Activated CD4-positive, alpha-beta memory T cell treated with anti-CD3 and anti-CD28 coated beads, Interleukin-2, amount 10 ng/mL, durations not matched to agents 7 days and 5 days (primary cell): ENCODE measurements at regions not wholly inside any gene's neighbourhood (a gene's known extent, or its start where the extent isn't known, plus 50 kb on each side); places are given as distances from the start of the nearest gene placed in this dataset.

Experiments
- CTCF ChIA-PET: fragments of 350-600 bp; sonication (Branson Sonifier 250); formaldehyde crosslinking; loops from one replicate; lab custom pipeline; 2021; ENCODE audit warnings: antibody characterized with exemption, inconsistent platforms; lab: Charles Lee
- POLR2A ChIA-PET: fragments of 350-600 bp; sonication (Branson Sonifier 250); formaldehyde crosslinking; loops from one replicate; lab custom pipeline; 2021; ENCODE audit warnings: antibody characterized with exemption; lab: Charles Lee
- DNase-seq: peaks from one replicate; pipeline ENCODE4 v3.0.0-alpha.2; 2020
- H3K27ac Mint-ChIP-seq: one replicate; pipeline ENCODE4 v1.8.0; 2021; ENCODE audit warnings: mild to moderate bottlenecking, mixed read lengths
- H3K27me3 Mint-ChIP-seq: one replicate; pipeline ENCODE4 v1.8.0; 2021; ENCODE audit warnings: mixed read lengths
- H3K36me3 Mint-ChIP-seq: one replicate; pipeline ENCODE4 v1.8.0; 2021; ENCODE audit warnings: low read depth, mixed read lengths
- H3K4me1 Mint-ChIP-seq: one replicate; pipeline ENCODE4 v1.8.0; 2021; ENCODE audit warnings: mixed read lengths
- H3K4me3 Mint-ChIP-seq: one replicate; pipeline ENCODE4 v1.8.0; 2021; ENCODE audit warnings: mild to moderate bottlenecking, mixed read lengths
- H3K9me3 Mint-ChIP-seq: one replicate; pipeline ENCODE4 v1.8.0; 2021; ENCODE audit warnings: mixed read lengths

DNA sequence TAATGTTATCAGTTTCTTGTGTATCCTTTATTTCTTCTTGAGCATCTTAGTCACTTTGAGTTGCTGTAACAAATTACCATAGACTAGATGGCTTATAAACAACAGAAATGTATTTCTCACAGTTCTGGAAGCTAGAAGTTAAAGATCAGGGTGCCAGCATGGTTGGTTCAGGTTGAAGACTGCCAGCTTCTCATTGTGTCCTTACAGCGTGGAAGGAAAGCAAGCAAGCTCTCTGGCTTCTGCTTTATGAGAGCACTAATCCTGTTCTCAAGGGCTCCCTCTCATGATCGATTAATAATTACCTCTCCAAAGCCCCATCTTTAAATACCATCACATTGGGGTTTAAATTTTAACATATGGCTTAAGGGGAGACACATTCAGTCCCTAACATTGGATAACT is 497.2 kb downstream of the RAPGEF2 start:
- H3K4me3 Mint-ChIP-seq = no peak overlapping the region
- H3K36me3 Mint-ChIP-seq = no peaks in the 10 kb centered on the region
- no peaks in the 10 kb centered on the region for H3K9me3 Mint-ChIP-seq
- DNase-seq = no peak
- H3K27me3 Mint-ChIP-seq = no peaks in the 10 kb centered on the region
- no peaks in the 10 kb centered on the region for H3K4me1 Mint-ChIP-seq
- CTCF ChIA-PET = no interaction called here
- no peak overlapping the region for H3K27ac Mint-ChIP-seq
- POLR2A ChIA-PET = no interaction called here

DNA sequence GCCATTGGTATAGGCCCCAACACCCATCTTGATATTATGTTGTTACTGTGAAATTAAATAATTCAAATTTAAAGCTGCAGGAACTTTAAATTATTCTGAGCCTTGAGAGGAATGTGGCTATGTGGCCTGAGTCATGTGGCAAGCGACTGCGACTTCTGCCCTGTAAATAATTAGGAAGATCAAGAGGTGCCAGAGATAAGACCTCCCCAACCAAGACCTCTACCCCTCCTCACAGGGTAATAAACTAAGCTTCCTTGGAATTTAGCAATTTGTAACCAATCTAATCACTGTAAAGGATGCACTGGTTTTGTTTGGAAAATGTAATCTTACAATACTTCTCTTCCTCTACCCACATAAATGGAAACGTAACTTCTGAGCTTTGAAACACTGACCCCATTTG is 501.9 kb downstream of the RAPGEF2 start:
- ChIA-PET CTCF (no interaction called here), POLR2A (no interaction called here)
- no peaks in the 10 kb centered on the region for H3K27me3 Mint-ChIP-seq
- no peaks in the 10 kb centered on the region for H3K36me3 Mint-ChIP-seq
- DNase-seq = no peak
- H3K4me1 Mint-ChIP-seq = no peaks in the 10 kb centered on the region
- H3K9me3 Mint-ChIP-seq = no peaks in the 10 kb centered on the region
- H3K4me3 Mint-ChIP-seq = no peak overlapping the region
- no peak overlapping the region for H3K27ac Mint-ChIP-seq

DNA sequence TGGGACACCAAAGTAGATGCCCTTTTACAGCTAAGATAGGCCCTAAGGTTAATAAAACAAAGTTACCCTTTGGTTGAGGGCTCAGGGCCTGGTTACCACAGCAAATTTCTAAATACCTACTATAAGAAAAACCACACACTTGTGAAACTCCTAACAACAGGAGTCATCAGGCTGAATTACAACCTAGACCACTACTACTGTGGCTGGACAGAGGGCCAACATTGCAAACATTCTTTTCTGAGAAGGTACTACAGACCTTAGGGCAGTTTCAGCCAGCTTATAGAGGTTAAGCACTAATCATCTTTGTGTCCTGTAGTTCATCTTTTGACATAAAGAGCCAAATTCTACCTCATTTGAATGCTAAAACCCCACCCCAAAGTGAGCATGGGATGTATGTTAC is 504.0 kb downstream of the RAPGEF2 start:
- no peaks in the 10 kb centered on the region for H3K4me1 Mint-ChIP-seq
- no peak overlapping the region for H3K4me3 Mint-ChIP-seq
- H3K27ac Mint-ChIP-seq = no peak overlapping the region
- DNase-seq = no peak
- ChIA-PET CTCF (no interaction called here), POLR2A (no interaction called here)
- no peaks in the 10 kb centered on the region for H3K27me3 Mint-ChIP-seq
- H3K9me3 Mint-ChIP-seq = no peaks in the 10 kb centered on the region
- H3K36me3 Mint-ChIP-seq = no peaks in the 10 kb centered on the region

DNA sequence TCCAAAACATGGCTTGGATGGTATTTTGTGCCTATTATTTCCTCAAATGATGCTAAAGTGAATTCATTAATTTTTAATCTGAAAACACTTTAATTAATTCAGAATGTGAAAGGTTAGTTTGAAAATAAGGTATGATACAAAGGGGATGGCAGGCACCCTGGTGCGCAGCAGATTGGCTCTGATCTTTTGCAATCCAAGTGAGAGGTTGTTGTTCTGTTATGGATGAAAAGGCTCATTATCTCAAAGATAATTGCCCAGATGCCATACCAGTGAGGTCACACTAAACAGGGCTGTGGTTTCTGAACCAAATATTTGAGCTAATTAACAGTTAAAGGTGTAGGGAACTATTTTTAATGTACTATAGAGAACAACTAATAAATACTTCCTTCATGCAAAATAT is 504.9 kb downstream of the RAPGEF2 start:
- Mint-ChIP-seq H3K36me3 (no peaks in the 10 kb centered on the region), H3K4me1 (no peaks in the 10 kb centered on the region), H3K27ac (no peak overlapping the region), H3K9me3 (peaks cover 2% of the 10 kb centered on the region), H3K4me3 (no peak overlapping the region), H3K27me3 (no peaks in the 10 kb centered on the region)
- POLR2A ChIA-PET = no interaction called here
- CTCF ChIA-PET = no interaction called here
- no peak for DNase-seq

DNA sequence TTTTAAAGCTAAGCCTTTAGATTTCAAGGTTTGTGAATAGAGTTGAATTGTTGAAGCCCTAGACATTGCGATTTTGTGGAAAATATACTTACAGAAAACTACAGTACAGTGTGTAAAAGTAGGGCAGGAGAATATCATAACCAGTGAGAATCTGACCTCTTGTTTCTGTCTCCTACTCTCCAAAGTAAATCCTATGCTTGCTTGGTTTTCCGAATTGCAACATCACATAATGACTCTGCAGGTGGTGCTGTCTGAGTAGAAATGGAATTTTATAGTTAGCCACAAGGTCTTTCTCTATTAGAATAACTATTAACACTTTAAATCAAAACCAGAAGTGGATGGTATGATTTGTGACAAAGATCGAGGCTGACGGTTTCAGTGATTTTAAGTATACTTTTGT is 505.6 kb downstream of the RAPGEF2 start:
- no peak overlapping the region for H3K4me3 Mint-ChIP-seq
- peaks cover 2% of the 10 kb centered on the region for H3K9me3 Mint-ChIP-seq
- no peaks in the 10 kb centered on the region for H3K27me3 Mint-ChIP-seq
- H3K4me1 Mint-ChIP-seq = no peaks in the 10 kb centered on the region
- no peaks in the 10 kb centered on the region for H3K36me3 Mint-ChIP-seq
- POLR2A ChIA-PET = no interaction called here
- DNase-seq = no peak
- H3K27ac Mint-ChIP-seq = no peak overlapping the region
- CTCF ChIA-PET = no interaction called here

DNA sequence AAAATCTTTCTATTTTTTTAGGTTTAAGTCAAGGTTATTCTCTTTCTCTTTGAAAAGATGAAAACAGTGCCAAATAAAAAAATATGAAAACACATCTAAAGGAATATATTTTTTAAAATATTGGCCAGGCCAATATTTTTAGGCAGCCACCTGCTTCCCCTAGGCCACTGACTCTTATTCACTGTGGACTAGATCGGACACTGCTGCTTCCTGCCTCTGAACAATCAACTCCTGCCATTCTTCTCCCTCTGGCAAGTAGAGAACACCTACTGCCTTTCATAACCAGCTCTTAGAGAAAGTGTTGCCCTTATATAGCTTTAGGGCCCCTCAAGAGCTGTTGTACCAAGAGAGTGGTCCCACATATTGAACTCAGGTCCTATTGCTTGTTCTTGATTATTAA is 529.2 kb downstream of the RAPGEF2 start:
- no peaks in the 10 kb centered on the region for H3K27me3 Mint-ChIP-seq
- no peak overlapping the region for H3K27ac Mint-ChIP-seq
- CTCF ChIA-PET = no interaction called here
- H3K9me3 Mint-ChIP-seq = peaks cover 3% of the 10 kb centered on the region
- H3K4me3 Mint-ChIP-seq = no peak overlapping the region
- POLR2A ChIA-PET = no interaction called here
- H3K4me1 Mint-ChIP-seq = no peaks in the 10 kb centered on the region
- no peaks in the 10 kb centered on the region for H3K36me3 Mint-ChIP-seq
- no peak for DNase-seq

DNA sequence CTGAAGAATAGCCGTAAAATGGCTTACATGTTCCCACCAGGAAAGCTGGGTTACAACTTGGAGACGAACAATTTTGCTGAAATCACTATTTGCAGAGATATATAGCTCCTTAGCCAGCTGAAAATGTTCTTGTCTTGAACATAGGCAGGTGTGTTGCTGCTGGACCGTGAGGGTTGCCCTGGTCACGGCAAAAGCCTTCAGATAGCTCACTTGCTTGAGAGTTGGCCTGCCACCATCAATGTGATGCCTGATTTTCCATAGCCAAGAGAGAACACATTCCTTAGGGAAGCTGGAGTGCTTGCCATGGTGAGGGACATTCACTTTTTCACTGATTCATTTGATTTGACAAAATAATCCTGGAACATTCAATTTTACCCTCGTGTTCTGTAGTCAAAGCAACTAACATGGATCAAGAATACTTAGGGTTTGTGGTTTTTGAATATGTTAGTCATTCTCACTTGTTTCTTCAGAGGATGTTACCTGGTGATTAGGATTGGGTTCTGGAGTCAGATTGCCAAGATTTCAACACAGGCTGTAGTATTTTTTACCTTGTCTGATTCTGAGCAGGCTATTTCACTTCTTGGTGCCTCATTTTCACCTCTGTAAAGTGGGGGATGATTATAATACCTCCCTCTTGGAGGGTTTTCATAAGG is 536.9 kb downstream of the RAPGEF2 start:
- no peaks in the 10 kb centered on the region for H3K27me3 Mint-ChIP-seq
- H3K9me3 Mint-ChIP-seq = peaks cover 3% of the 10 kb centered on the region
- H3K4me3 Mint-ChIP-seq = no peak overlapping the region
- ChIA-PET CTCF (no interaction called here), POLR2A (no interaction called here)
- no peak overlapping the region for H3K27ac Mint-ChIP-seq
- no peaks in the 10 kb centered on the region for H3K36me3 Mint-ChIP-seq
- no peak for DNase-seq
- no peaks in the 10 kb centered on the region for H3K4me1 Mint-ChIP-seq

DNA sequence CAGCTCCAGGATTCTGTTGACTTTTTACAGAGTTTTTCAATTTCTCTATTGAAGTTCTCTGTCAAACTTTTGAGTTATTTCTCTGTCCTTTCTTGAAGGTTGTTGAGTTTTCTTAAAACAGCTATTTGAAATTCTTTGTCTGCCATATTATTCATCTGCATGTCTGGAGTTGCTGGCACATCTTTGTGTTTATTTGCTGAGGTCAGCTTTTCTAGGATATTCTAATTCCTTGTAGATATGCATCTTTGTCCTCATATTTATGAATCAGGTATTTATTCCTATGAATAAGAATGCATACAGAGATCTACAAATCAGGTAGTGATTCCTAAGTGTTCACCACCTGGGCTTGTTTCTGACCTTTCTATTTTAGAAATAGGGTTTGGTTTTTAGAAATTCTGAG is 546.4 kb downstream of the RAPGEF2 start:
- no peaks in the 10 kb centered on the region for H3K36me3 Mint-ChIP-seq
- CTCF ChIA-PET = no interaction called here
- no peaks in the 10 kb centered on the region for H3K9me3 Mint-ChIP-seq
- DNase-seq = no peak
- no peaks in the 10 kb centered on the region for H3K27me3 Mint-ChIP-seq
- POLR2A ChIA-PET = no interaction called here
- no peaks in the 10 kb centered on the region for H3K4me1 Mint-ChIP-seq
- H3K27ac Mint-ChIP-seq = no peak overlapping the region
- H3K4me3 Mint-ChIP-seq = no peak overlapping the region

DNA sequence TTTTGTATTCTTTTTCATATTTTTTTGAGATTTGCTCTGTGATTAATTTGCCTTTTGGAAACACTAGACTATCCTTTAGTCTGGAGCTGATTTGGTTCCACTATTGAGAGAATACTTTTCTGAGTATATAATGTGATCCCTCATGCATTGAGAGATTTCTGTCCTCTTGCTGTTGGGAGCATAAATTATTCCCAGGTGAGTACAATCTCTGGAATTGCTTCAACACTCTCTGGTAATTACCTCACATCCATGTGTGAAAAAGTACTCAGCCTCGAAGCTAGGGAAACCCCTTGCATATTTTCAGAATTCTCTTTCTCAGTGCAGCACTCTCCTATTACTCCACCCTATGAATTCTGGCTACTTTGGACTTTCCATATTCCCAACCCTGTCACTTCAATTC is 550.0 kb downstream of the RAPGEF2 start:
- CTCF ChIA-PET = no interaction called here

DNA sequence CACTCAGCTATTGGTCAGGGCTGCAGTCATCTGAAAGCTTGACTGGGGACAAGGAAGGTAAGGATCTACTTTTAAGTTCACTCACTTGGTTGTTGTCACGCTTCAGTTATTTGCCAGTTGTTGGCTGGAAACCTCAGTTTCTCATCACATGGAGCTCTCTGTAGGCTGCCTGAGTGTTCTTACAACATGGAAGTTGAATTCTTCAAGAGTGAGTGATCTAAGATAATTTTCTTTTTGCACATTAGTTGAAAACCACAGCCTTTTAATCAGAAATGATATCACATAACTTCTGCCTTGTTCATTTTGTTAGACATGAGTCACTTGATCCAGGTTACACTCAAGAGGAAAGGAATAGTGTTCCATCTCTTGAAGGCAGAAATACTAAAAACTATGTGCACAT is 552.7 kb downstream of the RAPGEF2 start:
- H3K4me1 Mint-ChIP-seq = no peaks in the 10 kb centered on the region
- CTCF ChIA-PET = no interaction called here
- no peaks in the 10 kb centered on the region for H3K9me3 Mint-ChIP-seq
- no peak for DNase-seq
- H3K27ac Mint-ChIP-seq = no peak overlapping the region
- POLR2A ChIA-PET = no interaction called here
- H3K36me3 Mint-ChIP-seq = no peaks in the 10 kb centered on the region
- no peak overlapping the region for H3K4me3 Mint-ChIP-seq
- H3K27me3 Mint-ChIP-seq = no peaks in the 10 kb centered on the region

More for the DNA sequence above, 550.0 kb downstream of the RAPGEF2 start:
- DNase-seq = no peak
- Mint-ChIP-seq H3K4me3 (no peak overlapping the region), H3K4me1 (no peaks in the 10 kb centered on the region), H3K36me3 (no peaks in the 10 kb centered on the region), H3K27me3 (no peaks in the 10 kb centered on the region), H3K27ac (no peak overlapping the region), H3K9me3 (no peaks in the 10 kb centered on the region)
- POLR2A ChIA-PET = no interaction called here

DNA sequence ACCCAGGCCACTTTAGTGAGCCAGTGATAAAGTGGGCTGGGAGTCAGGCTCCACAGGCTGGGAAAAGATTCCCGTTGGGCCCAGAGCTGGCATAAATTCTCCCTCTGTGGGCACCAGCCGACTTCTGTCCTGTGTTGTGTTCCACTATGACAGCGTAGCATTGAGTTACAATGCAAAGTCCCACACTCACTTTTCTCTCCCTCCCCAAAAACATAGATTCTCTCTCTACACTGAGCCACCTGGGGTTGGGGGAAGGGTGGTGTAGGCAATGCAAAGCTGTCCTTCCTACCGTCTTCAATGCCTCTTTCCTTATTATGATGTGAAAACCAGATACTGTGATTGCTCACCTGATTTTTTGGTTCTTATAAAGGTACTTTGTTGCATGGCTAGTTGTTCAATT is 566.2 kb downstream of the RAPGEF2 start:
- H3K27me3 Mint-ChIP-seq = no peaks in the 10 kb centered on the region
- CTCF ChIA-PET = no interaction called here
- H3K27ac Mint-ChIP-seq = no peak overlapping the region
- DNase-seq = no peak
- H3K4me1 Mint-ChIP-seq = no peaks in the 10 kb centered on the region
- H3K4me3 Mint-ChIP-seq = no peak overlapping the region
- no peaks in the 10 kb centered on the region for H3K9me3 Mint-ChIP-seq
- POLR2A ChIA-PET = no interaction called here
- no peaks in the 10 kb centered on the region for H3K36me3 Mint-ChIP-seq

DNA sequence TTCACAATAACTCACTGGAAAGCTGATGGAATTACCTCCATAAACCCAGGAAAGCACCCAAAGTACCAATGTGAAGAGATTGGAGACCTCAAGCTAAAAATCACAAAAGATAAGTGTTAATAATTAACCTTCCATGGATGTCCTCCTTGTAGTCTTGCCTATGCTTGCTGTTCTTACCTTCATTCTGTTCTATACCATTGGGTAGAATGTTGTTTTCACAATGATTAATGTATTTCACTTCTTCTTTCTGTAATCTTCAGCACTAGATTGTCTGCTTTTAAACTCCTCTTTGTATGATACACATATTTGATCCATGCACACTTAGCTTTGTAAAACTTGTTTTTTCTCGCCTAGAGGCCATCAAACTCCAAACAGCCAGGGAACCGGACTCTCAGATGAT is 570.3 kb downstream of the RAPGEF2 start:
- DNase-seq = no peak
- H3K27me3 Mint-ChIP-seq = no peaks in the 10 kb centered on the region
- H3K27ac Mint-ChIP-seq = no peak overlapping the region
- CTCF ChIA-PET = no interaction called here
- POLR2A ChIA-PET = no interaction called here
- H3K9me3 Mint-ChIP-seq = no peaks in the 10 kb centered on the region
- no peaks in the 10 kb centered on the region for H3K4me1 Mint-ChIP-seq
- H3K36me3 Mint-ChIP-seq = no peaks in the 10 kb centered on the region
- no peak overlapping the region for H3K4me3 Mint-ChIP-seq

DNA sequence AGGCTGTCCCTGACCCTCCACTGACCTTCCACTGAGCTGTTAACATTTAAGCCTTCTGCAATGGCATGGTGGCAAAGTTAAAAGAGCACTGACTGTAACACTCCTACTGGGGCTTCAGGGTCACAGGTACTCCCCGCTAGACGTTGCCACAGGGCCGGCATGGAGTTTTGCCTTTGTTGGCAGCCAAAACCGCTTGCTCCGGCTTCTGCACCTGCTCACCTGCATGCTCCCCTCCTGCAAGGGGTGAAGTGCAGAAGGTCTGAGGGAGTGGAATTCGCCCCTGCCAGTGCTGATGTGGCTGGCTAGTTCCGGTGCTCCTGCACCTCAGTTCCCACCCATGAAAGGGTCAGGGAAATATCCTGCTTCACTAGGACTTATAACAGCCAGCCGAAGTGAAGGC is 571.4 kb downstream of the RAPGEF2 start:
- ChIA-PET POLR2A (no interaction called here), CTCF (no interaction called here)
- H3K4me3 Mint-ChIP-seq = no peak overlapping the region
- DNase-seq = no peak
- H3K4me1 Mint-ChIP-seq = no peaks in the 10 kb centered on the region
- no peaks in the 10 kb centered on the region for H3K27me3 Mint-ChIP-seq
- no peak overlapping the region for H3K27ac Mint-ChIP-seq
- no peaks in the 10 kb centered on the region for H3K9me3 Mint-ChIP-seq
- H3K36me3 Mint-ChIP-seq = no peaks in the 10 kb centered on the region

DNA sequence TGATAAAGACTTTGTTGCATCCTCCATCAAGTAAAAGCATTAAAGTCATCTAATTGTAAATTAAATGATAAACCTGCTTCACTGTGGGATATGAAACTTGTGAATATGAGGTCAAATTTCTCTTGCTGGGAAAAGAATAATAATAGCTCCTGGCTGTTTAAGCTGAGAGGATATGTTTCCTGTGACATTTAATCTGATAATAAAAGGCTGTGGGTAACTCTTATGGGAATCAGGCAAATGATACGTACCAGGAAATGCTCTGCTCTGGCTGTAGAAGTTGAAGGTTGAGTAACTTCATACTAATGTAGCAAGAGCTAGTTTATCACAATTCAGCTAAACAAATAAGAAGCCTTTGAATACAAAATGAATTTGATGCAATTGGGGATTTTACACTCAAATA is 574.6 kb downstream of the RAPGEF2 start:
- Mint-ChIP-seq H3K9me3 (peaks cover 3% of the 10 kb centered on the region), H3K27ac (no peak overlapping the region), H3K4me3 (no peak overlapping the region), H3K27me3 (no peaks in the 10 kb centered on the region), H3K36me3 (no peaks in the 10 kb centered on the region), H3K4me1 (no peaks in the 10 kb centered on the region)
- DNase-seq = no peak
- CTCF ChIA-PET = no interaction called here
- POLR2A ChIA-PET = no interaction called here
